ENCODE measurements at regions not wholly inside any gene's neighbourhood (a gene's known extent, or its start where the extent isn't known, plus 50 kb on each side); places are given as distances from the start of the nearest gene placed in this dataset.

DNA sequence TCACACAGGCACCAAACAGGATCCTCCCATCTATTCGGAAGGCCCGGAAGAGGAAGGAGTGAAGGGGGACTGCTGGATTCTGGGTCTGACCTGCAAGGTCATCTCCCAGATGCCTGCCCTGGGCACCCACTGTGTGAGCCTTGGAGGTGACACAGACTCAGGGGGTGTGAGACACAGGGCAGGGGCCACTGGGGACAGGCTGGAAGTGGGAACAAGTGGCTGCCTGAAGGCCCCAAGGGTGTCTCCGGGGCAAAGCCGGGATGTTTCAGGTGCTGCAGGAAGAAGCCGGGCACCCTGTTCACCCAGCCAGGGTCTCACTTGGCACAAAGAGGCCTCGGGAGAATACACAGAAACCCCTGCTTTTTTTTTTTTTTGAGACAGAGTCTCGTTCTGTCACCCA, 385.5 kb downstream of the CTTN start:
- H3K79me2 ChIP-seq (ENCODE audit: insufficient read depth, low read length): no peaks in the 10 kb centered on the region; the same call in 1 of the 2 replicates
- no peaks in the 10 kb centered on the region for H3K4me1 ChIP-seq (ENCODE audit: insufficient read depth, low read length)
- Mint-ChIP-seq H3K27me3 (ENCODE audit: low read depth) (no peaks in the 10 kb centered on the region; the same call in 1 of the 2 replicates), H3K9me3 (no peaks in the 10 kb centered on the region; a peak in 1 of 5 replicates), H3K4me3 (no peak overlapping the region), H3K36me3 (ENCODE audit: insufficient read depth in 1 of 3, low read depth in 3 of 3) (peaks cover 0 to 6% (median 0%) of the 10 kb centered on the region in 3 experiments; a peak in 4 of 7 replicates), H3K4me1 (no peaks in the 10 kb centered on the region), H3K27ac (no peak overlapping the region)
- H3K56ac ChIP-seq (ENCODE audit: insufficient read length, low read depth, low read length): no peak overlapping the region
- no peak overlapping the region for H2AFZ ChIP-seq (ENCODE audit: low read length)
- no peak overlapping the region for H4K8ac ChIP-seq (replicated peaks; ENCODE audit: insufficient read length, low read depth, low read length)
- no peak overlapping the region for H3K23ac ChIP-seq (ENCODE audit: insufficient read length, low read depth, low read length)
- H2BK5ac ChIP-seq (ENCODE audit: insufficient read length, low read length): no peak overlapping the region
- TF ChIP-seq, protein P1, sequence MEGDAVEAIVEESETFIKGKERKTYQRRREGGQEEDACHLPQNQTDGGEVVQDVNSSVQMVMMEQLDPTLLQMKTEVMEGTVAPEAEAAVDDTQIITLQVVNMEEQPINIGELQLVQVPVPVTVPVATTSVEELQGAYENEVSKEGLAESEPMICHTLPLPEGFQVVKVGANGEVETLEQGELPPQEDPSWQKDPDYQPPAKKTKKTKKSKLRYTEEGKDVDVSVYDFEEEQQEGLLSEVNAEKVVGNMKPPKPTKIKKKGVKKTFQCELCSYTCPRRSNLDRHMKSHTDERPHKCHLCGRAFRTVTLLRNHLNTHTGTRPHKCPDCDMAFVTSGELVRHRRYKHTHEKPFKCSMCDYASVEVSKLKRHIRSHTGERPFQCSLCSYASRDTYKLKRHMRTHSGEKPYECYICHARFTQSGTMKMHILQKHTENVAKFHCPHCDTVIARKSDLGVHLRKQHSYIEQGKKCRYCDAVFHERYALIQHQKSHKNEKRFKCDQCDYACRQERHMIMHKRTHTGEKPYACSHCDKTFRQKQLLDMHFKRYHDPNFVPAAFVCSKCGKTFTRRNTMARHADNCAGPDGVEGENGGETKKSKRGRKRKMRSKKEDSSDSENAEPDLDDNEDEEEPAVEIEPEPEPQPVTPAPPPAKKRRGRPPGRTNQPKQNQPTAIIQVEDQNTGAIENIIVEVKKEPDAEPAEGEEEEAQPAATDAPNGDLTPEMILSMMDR (conservative IDR thresholded peaks at IDR 0.05): no peak
- no CpG with 5 or more reads among the region's 7 CpGs for WGBS (ENCODE audit: extremely low coverage, insufficient read length, low lambda C conversion rate)
- H3K4ac ChIP-seq (ENCODE audit: low read depth, low read length): no peak overlapping the region
- H2AK5ac ChIP-seq (ENCODE audit: insufficient read length, low read length): no peak overlapping the region
- H2BK120ac ChIP-seq (ENCODE audit: low read depth, low read length, poor library complexity, severe bottlenecking): no peak overlapping the region
- no peaks in the 10 kb centered on the region for H3K27me3 ChIP-seq (ENCODE audit: insufficient read depth, low read length)
- DNase-seq: no peak
- H2BK20ac ChIP-seq (ENCODE audit: low read depth, low read length, poor library complexity, severe bottlenecking): no peak overlapping the region
- H3K23me2 ChIP-seq (ENCODE audit: insufficient read length, low read depth, low read length, poor library complexity, severe bottlenecking): no peaks in the 10 kb centered on the region
- no peak overlapping the region for H2BK15ac ChIP-seq (ENCODE audit: low read depth, low read length)
- no peak overlapping the region for H2BK12ac ChIP-seq (ENCODE audit: insufficient read length, low read depth, low read length)
- no peaks in the 10 kb centered on the region for H3K9me3 ChIP-seq (ENCODE audit: control insufficient read depth, low read depth, low read length)
- H4K5ac ChIP-seq (ENCODE audit: insufficient read length, low read depth, low read length): no peak overlapping the region
- no peaks in the 10 kb centered on the region for H3K79me1 ChIP-seq (ENCODE audit: insufficient read depth, low read depth, low read length, poor library complexity, severe bottlenecking)
- H3K27ac ChIP-seq (ENCODE audit: insufficient read length, low read depth, low read length): no peak overlapping the region
- H3T11ph ChIP-seq (ENCODE audit: low read length): no peak overlapping the region
- H3K9ac ChIP-seq (ENCODE audit: extremely low read depth, insufficient read length, low read length): no peak overlapping the region
- no peak overlapping the region for H3K4me2 ChIP-seq (ENCODE audit: insufficient read depth, insufficient read length, low read length)
- peaks cover 3% of the 10 kb centered on the region for H4K20me1 ChIP-seq (ENCODE audit: control insufficient read depth, insufficient read depth, insufficient read length)
- H3K14ac ChIP-seq (ENCODE audit: insufficient read depth, low read length): no peak overlapping the region
- H3K18ac ChIP-seq (ENCODE audit: insufficient read length, low read depth, low read length): no peak overlapping the region
- H4K91ac ChIP-seq (ENCODE audit: insufficient read length, low read depth, low read length): no peak overlapping the region
